GM19043 (cell line): ENCODE measurements at regions not wholly inside any gene's neighbourhood (a gene's known extent, or its start where the extent isn't known, plus 50 kb on each side); places are given as distances from the start of the nearest gene placed in this dataset.
"Not testable (repeated sequence)": the region's sequence is repeated elsewhere in the genome, so short reads cannot be mapped to it uniquely, and the experiment has no call there.

Experiments used
- ATAC-seq: cut with Tn5 transposase; IDR thresholded peaks from one replicate; pipeline ENCODE4 v1.9.1; 2021; ENCODE audit warnings: low read depth; ENCODE audit not compliant: unreplicated experiment

- no peak for ATAC-seq
These were observed 92.2 kb upstream of the GNAQ start for GRCh38 chr9:78123808-78124207.

GRCh38 chr9:78122631-78123030 is 91.0 kb upstream of the GNAQ start:
- no peak for ATAC-seq

- ATAC-seq: no peak
These were observed 89.9 kb upstream of the GNAQ start for GRCh38 chr9:78121488-78121887.

- ATAC-seq: peak; percentile 85
These were observed 87.3 kb upstream of the GNAQ start for GRCh38 chr9:78118742-78119473.

GRCh38 chr9:78115073-78115472 is 83.5 kb upstream of the GNAQ start:
- no peak for ATAC-seq

GRCh38 chr9:78114581-78114980 is 83.0 kb upstream of the GNAQ start:
- ATAC-seq: no peak

GRCh38 chr9:78112406-78112805 is 80.8 kb upstream of the GNAQ start:
- ATAC-seq: no peak

- no peak for ATAC-seq
These were observed 80.4 kb upstream of the GNAQ start for GRCh38 chr9:78112004-78112403.

GRCh38 chr9:78109075-78109474 is 77.5 kb upstream of the GNAQ start:
- no peak for ATAC-seq

- not testable (repeated sequence) for ATAC-seq
These were observed 75.0 kb upstream of the GNAQ start for GRCh38 chr9:78106586-78106985.

GRCh38 chr9:78103971-78104433 is 72.4 kb upstream of the GNAQ start:
- peak; percentile 85 for ATAC-seq

- ATAC-seq: no peak
These were observed 69.6 kb upstream of the GNAQ start for GRCh38 chr9:78101247-78101646.

GRCh38 chr9:78097541-78097940 is 65.9 kb upstream of the GNAQ start:
- no peak for ATAC-seq

GRCh38 chr9:78091731-78092130 is 60.1 kb upstream of the GNAQ start:
- no peak for ATAC-seq

- ATAC-seq: no peak
These were observed 57.5 kb upstream of the GNAQ start for GRCh38 chr9:78089111-78089510.

- ATAC-seq: not testable (repeated sequence)
These were observed 56.6 kb upstream of the GNAQ start for GRCh38 chr9:78088190-78088589.
